ENCODE measurements at regions not wholly inside any gene's neighbourhood (a gene's known extent, or its start where the extent isn't known, plus 50 kb on each side); places are given as distances from the start of the nearest gene placed in this dataset.

GRCh38 chr2:71938659-71939587, 208.7 kb downstream of the CYP26B1 start:
- ATAC-seq (no peak), DNase-seq (no peak)
- 83 to 90% (median 84%) methylated on average over 13 of the region's 13 CpGs for WGBS, 3 donors
- Histone ChIP-seq H3K4me3 (no peak overlapping the region), H3K27ac (no peak overlapping the region), H3K9me3 (no peaks in the 10 kb centered on the region), H3K4me1 (peaks cover 33% of the 10 kb centered on the region), H3K27me3 (ENCODE audit: insufficient read depth in 3 of 3, low read length in 2 of 3) (no peaks in the 10 kb centered on the region), H3K36me3 (ENCODE audit: insufficient read depth in 1 of 2, low read depth in 1 of 2) (no peaks in the 10 kb centered on the region)
- no peak for TF ChIP-seq CTCF (IDR thresholded peaks at IDR 0.05)
- intact Hi-C loops (cut with DNase I), result loop anchor here in 1 of 2 donors (5.0 kb wide), 1 partner anchor 57 kb away; no protein-coding TSS in a partner anchor

- DNase-seq, result no peak
- peaks cover 25% of the 10 kb centered on the region for H3K4me1 ChIP-seq
- H3K27me3 ChIP-seq (ENCODE audit: insufficient read depth in 3 of 3, low read length in 2 of 3), result no peaks in the 10 kb centered on the region
- intact Hi-C loops (cut with DNase I), result loop anchor here in 1 of 2 donors (5.0 kb wide), 1 partner anchor 56 kb away; no protein-coding TSS in a partner anchor
- no peak overlapping the region for H3K4me3 ChIP-seq
- H3K27ac ChIP-seq, result no peak overlapping the region
- no peak for ATAC-seq
- TF ChIP-seq CTCF (IDR thresholded peaks at IDR 0.05), result no peak
- 92 to 100% (median 96%) methylated on average over 1 of the region's 1 CpG for WGBS, 3 donors
- H3K36me3 ChIP-seq (ENCODE audit: insufficient read depth in 1 of 2, low read depth in 1 of 2), result no peaks in the 10 kb centered on the region
- no peaks in the 10 kb centered on the region for H3K9me3 ChIP-seq
Observed at GRCh38 chr2:71938108-71938507, 209.6 kb downstream of the CYP26B1 start.

GRCh38 chr2:71937396-71937795, 210.3 kb downstream of the CYP26B1 start:
- Histone ChIP-seq H3K27ac (no peak overlapping the region), H3K9me3 (no peaks in the 10 kb centered on the region), H3K36me3 (ENCODE audit: insufficient read depth in 1 of 2, low read depth in 1 of 2) (no peaks in the 10 kb centered on the region), H3K4me1 (peaks cover 24% of the 10 kb centered on the region), H3K27me3 (ENCODE audit: insufficient read depth in 3 of 3, low read length in 2 of 3) (no peaks in the 10 kb centered on the region), H3K4me3 (no peak overlapping the region)
- 87 to 100% (median 93%) methylated on average over 1 of the region's 1 CpG for WGBS, 3 donors
- DNase-seq (no peak), ATAC-seq (no peak)
- intact Hi-C loops (cut with DNase I), result loop anchor here in 1 of 2 donors (5.0 kb wide), 1 partner anchor 55 kb away; no protein-coding TSS in a partner anchor
- TF ChIP-seq CTCF (IDR thresholded peaks at IDR 0.05), result no peak

GRCh38 chr2:71936076-71937030, 211.3 kb downstream of the CYP26B1 start:
- intact Hi-C loops (cut with DNase I), result loop anchor here in 1 of 2 donors (5.0 kb wide), 1 partner anchor 54 kb away; no protein-coding TSS in a partner anchor
- WGBS, 3 donors, result 73 to 84% (median 74%) methylated on average over 5 of the region's 5 CpGs
- no peak for TF ChIP-seq CTCF (IDR thresholded peaks at IDR 0.05)
- no peaks in the 10 kb centered on the region for H3K27me3 ChIP-seq (ENCODE audit: insufficient read depth in 3 of 3, low read length in 2 of 3)
- H3K9me3 ChIP-seq, result no peaks in the 10 kb centered on the region
- H3K27ac ChIP-seq, result no peak overlapping the region
- H3K4me3 ChIP-seq, result no peak overlapping the region
- peaks cover 19% of the 10 kb centered on the region for H3K4me1 ChIP-seq
- no peak for ATAC-seq
- DNase-seq, result no peak
- no peaks in the 10 kb centered on the region for H3K36me3 ChIP-seq (ENCODE audit: insufficient read depth in 1 of 2, low read depth in 1 of 2)

Data from psoas muscle (tissue), 7 donors.